ENCODE measurements at regions not wholly inside any gene's neighbourhood (a gene's known extent, or its start where the extent isn't known, plus 50 kb on each side); places are given as distances from the start of the nearest gene placed in this dataset.

DNA sequence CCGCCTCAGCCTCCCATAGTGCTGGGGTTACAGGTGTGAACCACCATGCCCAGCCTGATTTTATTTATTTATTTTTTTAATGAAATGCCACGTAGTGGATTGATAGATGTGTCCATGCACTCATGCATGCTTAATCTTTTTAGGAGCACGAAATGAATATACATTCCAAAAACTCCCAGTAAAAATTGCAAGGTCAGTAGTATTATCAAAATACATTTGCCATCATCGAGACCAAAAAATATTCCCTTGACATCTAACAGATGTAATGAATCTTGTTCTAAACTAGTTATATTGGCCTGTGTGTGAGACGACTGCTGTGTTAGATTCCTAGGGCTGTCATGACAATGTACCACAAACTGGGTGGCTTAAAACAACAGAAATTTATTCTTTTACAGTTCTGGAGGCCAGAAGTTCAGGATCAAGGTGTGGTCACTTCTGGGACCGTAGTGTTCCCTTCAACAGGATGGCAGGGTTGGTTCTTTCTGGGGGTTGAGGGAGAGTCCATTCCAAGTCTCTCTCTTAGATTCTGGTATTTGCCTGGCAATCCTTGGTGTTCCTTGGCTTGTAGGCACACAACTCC lies 56.1 kb upstream of the UBL3 start:
- TF ChIP-seq EZH2 (IDR thresholded peaks at IDR 0.05; ENCODE audit: insufficient read depth, poor library complexity, severe bottlenecking) (no peak), EZH2phosphoT487 (IDR thresholded peaks at IDR 0.05; ENCODE audit: insufficient read depth, low read depth) (no peak)
